HG02981 (cell line): ENCODE measurements at regions not wholly inside any gene's neighbourhood (a gene's known extent, or its start where the extent isn't known, plus 50 kb on each side); places are given as distances from the start of the nearest gene placed in this dataset.

Experiments
- ATAC-seq: cut with Tn5 transposase; IDR thresholded peaks from one replicate; pipeline ENCODE4 v1.9.1; 2021; ENCODE audit warnings: mild to moderate bottlenecking, moderate library complexity; ENCODE audit not compliant: unreplicated experiment

- no peak for ATAC-seq
Observed at GRCh38 chr20:16123623-16124022, 449.6 kb downstream of the KIF16B start.

- ATAC-seq = no peak
Observed at GRCh38 chr20:16119909-16120308, 453.3 kb downstream of the KIF16B start.

DNA sequence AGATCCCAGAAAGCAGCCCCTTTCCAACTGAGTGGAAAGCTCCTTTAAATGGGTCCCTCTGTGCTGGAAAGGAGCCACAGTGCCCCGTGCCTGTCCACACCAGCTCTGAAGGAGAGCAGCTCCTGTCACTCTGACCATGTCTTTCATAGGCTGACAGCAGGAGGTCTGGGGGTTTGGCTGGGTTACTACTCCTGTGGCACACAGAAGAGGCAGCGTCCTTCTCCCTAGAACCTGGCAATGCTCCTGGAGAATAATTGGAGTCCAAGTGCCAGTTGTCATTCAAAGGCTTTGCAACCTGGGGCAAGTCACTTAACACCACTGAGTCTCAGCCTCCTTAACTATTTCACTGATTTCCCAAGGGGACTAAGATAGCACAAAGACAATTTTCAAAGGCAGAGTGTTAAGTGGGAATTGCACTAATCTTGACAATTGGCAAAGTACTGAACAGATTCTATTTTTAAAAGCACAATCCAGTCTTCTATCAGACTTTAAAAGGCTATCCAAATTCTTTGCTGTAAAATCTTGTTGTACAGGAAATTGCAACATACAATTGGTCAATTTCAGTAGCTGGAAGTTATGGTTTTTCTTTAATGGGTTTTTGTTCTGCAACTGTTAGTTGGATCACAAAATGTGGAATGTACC is 457.2 kb downstream of the KIF16B start:
- ATAC-seq = no peak

- no peak for ATAC-seq
Observed at GRCh38 chr20:16113736-16114135, 459.5 kb downstream of the KIF16B start.

DNA sequence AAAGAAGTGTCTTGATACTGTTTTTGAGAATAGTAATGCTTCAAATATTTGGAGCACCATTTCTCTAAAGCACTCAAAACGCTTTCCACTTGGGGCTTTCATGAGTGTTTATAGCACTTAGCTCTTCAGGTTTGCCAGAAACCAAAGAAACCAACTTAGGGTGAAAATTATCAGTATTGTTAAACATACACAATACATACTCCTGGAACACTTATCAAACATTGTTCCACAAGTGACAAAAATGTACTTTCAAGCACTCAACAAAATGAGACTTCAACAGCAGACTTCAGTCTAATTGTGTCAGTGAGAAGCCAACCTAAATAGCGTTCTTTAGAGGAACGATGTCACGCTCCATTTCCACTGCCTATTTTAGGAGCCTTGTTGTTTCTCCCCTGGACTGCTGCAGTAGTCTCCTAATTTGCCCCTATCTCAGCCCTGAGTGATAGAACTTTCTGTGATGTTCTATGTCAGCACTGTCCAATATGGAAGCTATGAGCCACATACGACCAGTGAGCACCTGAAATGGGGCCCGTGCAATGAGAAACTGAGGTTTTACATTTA is 461.3 kb downstream of the KIF16B start:
- ATAC-seq = no peak

DNA sequence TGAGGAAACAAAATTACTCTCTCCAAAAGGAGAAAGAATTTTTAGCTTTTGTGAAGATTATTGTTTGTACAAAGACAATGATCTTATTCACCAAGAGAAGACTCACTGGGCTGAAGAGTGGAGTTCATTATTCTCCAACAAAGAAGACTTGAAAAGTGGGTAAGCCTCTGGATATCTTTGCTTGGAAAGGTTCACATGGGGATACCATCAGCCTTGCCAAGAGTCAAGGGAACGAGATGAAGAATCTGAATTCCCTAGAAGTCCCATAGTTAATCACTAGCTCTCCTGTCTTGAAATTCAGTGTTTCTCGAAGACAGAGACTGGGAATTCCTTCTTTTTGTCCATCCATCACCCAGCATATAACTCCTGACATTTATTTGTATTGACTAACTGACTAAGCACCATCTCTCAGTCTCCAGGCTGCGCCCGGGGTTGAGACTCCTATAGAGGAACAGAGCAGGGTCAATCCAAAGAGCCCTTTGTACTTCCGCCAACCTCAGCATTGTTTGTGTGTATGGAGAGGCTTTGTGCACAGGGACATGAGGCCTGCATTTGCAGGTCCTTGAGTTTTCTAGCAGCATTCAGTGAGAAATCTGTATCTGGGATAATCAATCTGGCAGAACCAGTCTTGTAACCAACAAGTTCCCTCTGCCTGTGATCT is 461.9 kb downstream of the KIF16B start:
- ATAC-seq = no peak

- ATAC-seq = no peak
Observed at GRCh38 chr20:16107172-16107870, 465.9 kb downstream of the KIF16B start.

GRCh38 chr20:16106191-16106849 is 466.9 kb downstream of the KIF16B start:
- no peak for ATAC-seq

GRCh38 chr20:16104783-16105182 is 468.5 kb downstream of the KIF16B start:
- ATAC-seq = no peak
